SH-SY5Y (cell line): ENCODE measurements at regions not wholly inside any gene's neighbourhood (a gene's known extent, or its start where the extent isn't known, plus 50 kb on each side); places are given as distances from the start of the nearest gene placed in this dataset.

ENCODE experiments used
- GATA2 ChIP-seq: IDR thresholded peaks from 2 replicates; pipeline ENCODE4 v1.6.1; 2011; ENCODE audit warnings: mild to moderate bottlenecking, low read depth, low read length
- GATA3 ChIP-seq: IDR thresholded peaks from 2 replicates; pipeline ENCODE4 v1.6.1; 2011; ENCODE audit warnings: low read depth, mild to moderate bottlenecking, low read length, moderate library complexity

DNA sequence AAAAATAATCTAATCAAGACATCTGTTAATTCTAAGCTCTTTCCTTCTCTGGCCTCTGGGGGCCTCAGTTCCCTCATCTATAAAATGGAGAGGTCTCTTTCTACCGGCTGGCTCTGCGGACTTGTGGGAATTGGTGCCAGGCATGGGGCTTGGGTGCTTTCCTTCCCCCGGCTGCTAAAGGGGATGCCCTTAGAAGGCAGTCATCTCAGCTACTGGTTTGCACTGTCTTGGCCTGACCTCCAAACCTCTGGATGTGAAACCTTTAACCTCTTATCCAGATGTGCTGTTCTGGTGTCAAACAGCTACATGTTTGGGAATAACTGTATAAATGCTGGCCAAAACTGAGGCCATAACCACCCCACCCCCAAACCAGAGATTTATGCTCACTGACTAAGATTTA lies 320.0 kb downstream of the RPS24 start:
- TF ChIP-seq GATA3 (no peak), GATA2 (no peak)

DNA sequence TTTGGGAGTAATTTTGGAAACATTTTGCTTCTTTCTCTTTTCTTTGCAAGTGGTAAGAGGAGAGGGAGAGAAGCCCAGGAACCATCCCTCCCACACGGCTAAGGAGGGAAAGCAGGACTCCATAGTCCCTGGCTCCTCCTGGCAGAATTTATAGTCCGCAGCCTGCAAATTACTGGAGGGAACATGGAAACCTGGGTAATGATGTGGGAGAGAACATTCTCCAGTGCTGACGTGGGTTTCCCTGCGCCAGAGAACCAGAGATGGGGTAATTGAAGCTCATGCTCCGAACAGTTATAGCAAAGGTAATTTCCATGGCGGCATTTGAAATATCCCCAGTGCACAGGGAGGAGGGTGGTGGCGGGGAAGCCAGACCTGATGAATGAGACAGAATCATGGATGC lies 320.4 kb downstream of the RPS24 start:
- TF ChIP-seq GATA3 (no peak), GATA2 (no peak)

DNA sequence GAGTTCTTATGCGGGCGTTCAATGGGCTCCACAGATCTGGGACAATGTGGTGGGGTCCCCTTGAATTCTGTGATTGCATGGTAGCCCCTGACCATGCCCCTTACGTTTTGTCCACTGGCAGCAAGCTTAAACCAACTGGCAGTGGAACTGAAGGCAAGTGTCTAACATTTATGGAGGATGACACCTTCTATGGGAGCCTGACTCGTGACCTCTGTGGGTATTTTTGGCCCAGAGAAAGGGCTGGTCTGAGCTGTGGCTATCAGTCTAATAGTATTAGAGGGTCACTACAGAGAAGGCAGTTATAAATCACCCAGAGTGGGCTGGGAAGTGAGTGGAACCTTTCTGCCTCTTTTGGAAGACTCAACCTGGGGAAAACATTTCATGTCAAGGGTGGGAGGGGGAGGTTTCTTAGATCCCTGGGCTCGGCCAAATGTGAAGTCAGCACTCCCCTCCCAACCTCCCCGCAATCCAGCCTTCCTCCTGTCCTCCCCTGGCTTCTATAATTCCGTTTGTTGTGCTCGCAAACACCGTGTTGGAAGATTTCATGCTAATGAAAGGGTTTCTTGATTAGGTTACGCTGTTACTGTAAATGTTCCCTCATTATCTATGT lies 322.7 kb downstream of the RPS24 start:
- TF ChIP-seq GATA2 (no peak), GATA3 (no peak)

DNA sequence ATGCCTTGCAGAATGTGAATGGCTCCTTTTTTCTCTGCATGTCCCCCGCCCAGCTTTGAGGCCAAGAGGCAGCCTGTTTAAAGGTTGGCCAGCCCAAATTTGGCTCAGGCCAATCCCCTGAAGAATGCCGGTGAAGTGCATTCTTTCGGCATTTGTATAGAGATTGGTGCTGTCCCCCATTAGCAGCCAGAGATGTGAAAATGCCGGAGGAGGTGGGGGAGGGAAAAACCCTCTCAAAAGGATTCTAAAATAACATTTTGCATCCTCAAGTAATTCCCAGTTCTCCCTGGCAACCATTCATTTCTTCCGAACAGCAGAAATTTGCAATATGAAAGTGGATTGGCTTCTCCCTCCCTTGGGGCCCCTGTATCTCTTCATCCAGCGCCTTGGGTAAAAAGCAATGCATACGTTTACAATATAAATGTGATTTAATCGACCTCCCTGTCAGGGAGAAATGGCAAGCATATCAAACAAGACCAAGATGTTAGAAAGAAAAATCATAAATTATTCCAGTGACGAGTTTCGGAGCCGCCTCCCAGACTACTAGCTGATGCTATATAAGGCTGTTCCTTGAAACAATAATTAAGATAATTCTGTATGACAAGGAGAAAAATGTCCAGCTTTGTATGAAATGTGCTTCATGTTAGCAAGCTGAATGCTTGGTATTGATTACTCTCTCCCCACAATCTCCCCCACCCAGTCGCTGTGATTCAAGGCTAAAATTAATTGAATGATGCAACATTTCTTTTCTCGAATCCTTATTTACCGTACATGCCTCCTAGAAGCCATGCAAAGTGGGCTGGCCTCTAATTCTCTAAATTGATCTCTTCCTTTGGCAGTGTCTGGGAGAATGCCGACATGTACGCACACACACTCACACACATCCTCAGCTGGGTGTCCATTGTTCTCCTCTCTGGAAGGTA lies 323.7 kb downstream of the RPS24 start:
- TF ChIP-seq GATA3 (no peak), GATA2 (no peak)

DNA sequence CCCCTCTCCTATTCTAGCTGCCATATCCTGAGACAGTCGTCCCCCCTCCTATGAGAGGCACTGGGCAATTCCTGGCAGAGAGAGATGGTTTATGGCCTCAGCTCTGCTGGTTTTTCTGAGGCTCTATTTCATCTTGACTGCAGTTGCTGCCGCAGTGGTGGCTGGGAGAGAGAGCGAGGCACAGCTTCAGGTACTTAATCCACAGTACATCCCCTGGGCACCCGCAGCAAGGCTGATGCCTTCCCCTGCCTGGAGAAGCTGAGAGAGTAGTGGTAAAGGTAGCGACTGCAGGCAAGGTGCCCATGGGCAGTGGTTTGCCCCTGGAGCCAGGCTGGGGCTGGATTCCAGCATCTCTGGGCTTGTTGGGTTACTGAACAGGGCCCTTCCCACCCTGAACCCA lies 324.7 kb downstream of the RPS24 start:
- no peak for TF ChIP-seq GATA2
- TF ChIP-seq GATA3: no peak

DNA sequence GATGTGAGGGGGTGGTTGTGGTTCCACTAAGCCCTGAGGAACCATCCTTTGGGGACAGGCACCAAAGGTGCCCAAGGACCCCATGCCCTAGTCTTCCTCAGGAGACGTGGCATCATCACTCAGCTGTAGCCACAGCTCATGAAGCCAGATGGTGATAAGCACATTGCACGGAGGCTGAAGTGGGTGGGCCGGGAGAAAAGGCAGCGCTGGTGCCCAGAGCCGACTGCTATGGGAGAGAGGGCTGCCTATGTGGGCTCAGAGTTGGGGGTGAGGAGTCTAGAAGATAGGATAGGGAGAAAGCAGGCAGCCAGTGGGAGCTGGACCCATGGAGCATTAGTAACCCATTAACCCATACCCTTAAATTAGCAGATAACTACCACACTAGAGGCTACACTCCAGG lies 325.3 kb downstream of the RPS24 start:
- TF ChIP-seq GATA3 (no peak), GATA2 (no peak)

DNA sequence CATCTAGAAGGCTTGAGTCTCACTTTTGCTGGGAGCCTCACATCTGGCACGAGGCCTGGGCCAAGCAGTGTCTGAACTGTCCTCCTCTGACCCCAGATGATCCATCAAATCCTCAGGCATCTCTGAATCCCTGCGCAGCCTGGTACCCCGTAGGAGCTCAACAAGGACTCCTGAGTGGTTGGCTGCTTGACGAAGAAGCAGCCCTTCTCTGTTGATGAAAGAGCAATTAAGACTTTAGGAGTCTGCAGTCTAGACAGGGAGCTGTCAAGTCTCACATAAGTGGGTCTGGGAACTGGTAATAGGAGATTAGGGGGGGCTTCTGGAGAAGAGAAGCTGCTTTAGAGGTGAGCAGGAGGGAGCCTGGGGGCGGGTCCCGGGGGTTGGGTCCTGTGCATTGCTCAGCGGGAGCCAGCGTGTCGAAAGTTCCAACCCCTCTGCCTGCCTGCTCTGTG lies 326.0 kb downstream of the RPS24 start:
- TF ChIP-seq GATA3: no peak

DNA sequence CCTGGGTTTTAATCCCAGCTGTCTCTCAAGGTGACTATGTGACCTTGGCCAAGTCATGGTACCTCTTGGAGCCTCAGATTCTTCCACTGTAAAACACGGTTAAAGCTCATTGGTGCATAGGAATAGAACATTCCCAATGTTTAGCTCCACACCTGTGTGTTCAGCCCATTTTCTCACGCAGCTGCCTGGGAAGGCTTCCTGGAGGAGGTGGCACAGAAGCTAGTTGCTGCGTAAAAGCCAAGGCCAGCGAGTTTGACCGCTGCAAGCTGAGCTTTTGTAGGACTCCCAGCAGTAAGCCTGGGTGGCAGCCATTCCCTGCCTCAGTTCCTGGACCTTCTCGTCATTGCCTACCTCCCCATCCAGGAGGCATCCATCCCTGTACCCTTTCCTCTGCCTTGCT lies 326.6 kb downstream of the RPS24 start:
- TF ChIP-seq GATA2 (no peak), GATA3 (no peak)

DNA sequence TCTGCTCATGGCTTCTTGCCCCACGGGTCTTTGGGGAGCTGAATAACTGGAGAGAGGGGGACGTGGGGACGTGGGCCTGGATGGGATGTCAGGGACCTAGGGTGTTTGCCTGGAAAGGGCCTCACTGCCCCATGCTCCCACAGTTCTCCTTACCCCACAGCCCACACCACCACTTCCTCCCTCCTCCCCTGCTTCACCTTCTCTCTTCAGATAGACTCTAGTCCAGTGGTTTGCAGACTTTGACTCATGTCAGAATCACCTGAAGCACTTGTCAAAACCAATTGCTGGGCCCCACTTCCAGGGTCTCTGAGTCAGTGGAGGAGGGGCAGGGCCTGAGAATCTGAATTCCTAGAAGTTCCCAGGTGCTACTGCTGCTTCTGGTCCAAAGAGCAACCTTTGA lies 327.4 kb downstream of the RPS24 start:
- no peak for TF ChIP-seq GATA2
- no peak for TF ChIP-seq GATA3

DNA sequence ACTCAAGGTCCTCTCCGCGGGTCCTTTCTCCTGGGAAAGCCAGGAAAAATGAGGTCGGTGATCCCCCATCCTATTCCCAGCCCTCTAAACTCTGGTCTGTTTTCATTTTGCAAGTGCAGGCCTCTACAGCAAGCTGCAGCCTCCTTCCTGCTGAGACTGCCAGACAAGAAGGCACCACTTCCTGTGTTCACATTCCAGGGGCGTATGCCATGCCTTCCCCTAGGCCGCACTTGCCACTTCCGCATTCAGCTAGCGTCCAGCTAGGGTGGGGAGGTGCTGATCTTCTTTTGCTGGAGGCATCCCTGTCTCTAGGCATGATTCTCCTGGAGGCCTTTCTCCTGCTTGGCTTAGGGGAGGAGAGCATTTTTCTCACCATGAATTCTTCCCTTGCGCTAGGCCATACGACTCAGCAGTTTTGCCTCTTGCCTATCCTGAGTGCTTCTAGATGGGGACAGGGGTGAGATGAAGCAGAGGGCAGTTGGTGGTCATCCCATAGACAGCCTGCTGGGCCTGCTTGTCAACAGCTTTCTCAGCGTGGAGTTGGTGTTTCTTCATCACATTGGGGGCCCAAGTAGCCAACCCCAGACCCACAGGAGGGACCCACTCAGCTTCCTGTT lies 328.9 kb downstream of the RPS24 start:
- TF ChIP-seq GATA3 (no peak), GATA2 (no peak)

DNA sequence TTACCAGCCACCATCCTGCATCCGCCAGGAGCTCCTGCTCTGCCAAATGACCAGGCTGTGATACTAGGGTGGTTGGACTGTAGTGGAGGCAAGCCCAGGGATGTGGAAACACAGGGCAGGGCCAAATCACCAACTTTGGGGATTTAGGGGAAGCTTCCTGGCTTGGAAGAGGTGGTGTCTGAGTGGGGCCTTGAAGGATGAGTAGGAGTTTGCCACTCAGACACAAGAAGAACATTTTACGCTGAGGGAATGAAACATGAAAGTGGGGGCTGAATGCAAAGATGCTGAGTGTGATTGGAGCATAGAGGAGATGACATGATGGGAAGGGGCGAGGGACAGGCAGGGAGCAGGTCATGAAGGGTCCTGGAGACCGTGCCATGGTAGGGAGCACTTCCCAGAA lies 329.5 kb downstream of the RPS24 start:
- no peak for TF ChIP-seq GATA2
- no peak for TF ChIP-seq GATA3

DNA sequence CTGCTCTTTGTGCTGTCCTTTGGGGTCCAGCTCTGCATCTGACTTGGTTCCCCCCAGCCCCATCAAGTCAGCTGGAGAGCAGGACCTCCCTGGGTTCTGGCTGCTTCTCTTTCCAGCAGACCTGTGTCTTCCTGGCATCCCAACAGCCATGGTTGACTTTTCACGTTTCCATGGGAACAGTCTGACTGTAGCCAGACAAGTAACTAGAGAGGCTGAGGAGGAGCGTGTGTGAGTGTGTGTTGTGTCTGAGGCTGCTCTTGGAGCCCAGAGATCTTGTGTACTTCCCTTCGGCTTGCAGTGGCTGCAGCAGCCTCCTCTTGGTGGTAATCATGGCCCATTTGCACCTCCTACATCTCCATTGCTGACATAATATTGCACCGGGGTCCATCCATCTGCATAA lies 332.0 kb downstream of the RPS24 start:
- TF ChIP-seq GATA3 (no peak), GATA2 (no peak)

DNA sequence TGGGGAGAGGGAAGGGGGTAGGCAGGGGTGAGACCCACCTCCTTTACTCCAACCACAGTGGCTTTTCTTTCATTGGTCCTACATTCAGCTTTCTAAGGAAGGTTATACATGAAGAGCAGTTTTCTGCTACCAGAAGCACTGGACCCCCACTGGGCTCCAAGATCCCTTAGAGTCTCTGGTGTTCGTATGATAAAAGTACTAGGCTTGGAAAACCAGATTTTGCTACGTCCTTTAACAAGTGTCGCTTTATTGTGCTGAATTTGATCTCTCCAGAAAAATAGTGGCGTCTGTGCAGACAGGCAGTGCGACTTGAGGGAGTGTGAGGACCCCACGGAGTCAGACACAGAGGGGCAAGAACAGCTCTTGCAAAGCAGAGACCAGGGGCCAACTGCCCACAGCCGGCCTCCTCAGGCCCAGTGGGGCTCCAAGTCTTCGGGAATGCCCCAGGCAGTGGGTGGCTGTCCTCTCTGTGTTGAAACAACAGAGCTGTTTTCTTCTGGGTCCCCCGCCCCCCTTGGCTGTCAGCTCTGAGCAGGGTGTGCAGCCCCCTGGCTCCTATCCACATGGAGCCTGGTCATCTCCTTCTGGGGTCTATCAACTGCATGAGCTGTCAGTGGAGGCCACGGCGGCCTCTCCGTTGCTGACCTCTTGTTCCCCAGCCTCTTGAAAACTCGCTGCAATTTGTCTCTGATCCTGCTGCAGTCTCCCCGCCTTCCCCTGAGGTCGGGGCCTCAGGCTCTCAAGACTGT lies 333.2 kb downstream of the RPS24 start:
- TF ChIP-seq GATA2: no peak
- TF ChIP-seq GATA3: no peak

DNA sequence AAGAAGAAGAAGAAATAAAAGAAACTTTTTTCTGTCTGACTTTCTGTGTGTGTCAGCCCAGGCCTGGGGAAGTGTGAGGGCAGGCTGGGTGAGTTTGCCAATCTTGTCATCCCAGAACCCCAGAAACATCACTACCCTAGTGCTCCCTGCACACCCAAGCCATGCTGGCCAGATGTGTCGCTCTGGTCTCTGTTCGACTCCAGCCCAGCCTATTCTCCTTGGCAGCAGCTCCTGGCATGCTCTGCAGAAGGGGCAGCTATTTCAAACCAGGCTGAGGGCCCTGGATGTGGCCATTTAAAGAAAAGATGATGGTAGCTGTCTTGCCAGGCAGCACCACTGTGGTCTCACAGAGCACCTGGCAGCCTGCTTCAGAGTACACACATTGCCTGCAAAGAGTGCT lies 334.1 kb downstream of the RPS24 start:
- TF ChIP-seq GATA2 (no peak), GATA3 (no peak)
